ENCODE measurements at regions not wholly inside any gene's neighbourhood (a gene's known extent, or its start where the extent isn't known, plus 50 kb on each side); places are given as distances from the start of the nearest gene placed in this dataset.
"Not testable (repeated sequence)": the region's sequence is repeated elsewhere in the genome, so short reads cannot be mapped to it uniquely, and the experiment has no call there.

DNA sequence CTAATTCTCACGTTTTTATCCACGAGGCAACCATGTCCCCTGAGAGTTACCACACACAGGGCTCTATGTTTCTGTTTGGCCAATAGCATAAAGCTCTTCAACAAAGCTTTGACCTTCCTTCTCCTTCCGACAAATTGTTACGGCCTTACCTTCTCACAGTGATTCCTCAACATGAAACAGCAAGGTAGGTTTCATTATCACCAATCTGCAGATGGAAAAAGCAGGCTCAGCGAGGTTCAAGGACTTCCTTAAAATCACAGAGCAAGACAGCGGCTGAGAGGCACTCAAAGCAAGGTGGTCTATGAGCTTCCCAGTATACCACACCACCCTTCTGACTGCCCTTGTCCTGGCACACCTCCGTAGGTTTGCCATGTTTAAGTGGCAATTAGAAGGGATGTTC, 360.0 kb downstream of the CD83 start:
- DNase-seq (ENCODE audit: low spot score) (no peak), ATAC-seq (ENCODE audit: low read depth) (no peak)
- no peaks in the 10 kb centered on the region for H3K9me3 ChIP-seq (ENCODE audit: severe bottlenecking)
- no peak overlapping the region for H3K27ac ChIP-seq (ENCODE audit: poor library complexity, severe bottlenecking)
- no peaks in the 10 kb centered on the region for H3K27me3 ChIP-seq (ENCODE audit: insufficient read depth, poor library complexity, severe bottlenecking)
- no peak overlapping the region for H3K4me3 ChIP-seq (ENCODE audit: severe bottlenecking)
- TF ChIP-seq, protein P1, sequence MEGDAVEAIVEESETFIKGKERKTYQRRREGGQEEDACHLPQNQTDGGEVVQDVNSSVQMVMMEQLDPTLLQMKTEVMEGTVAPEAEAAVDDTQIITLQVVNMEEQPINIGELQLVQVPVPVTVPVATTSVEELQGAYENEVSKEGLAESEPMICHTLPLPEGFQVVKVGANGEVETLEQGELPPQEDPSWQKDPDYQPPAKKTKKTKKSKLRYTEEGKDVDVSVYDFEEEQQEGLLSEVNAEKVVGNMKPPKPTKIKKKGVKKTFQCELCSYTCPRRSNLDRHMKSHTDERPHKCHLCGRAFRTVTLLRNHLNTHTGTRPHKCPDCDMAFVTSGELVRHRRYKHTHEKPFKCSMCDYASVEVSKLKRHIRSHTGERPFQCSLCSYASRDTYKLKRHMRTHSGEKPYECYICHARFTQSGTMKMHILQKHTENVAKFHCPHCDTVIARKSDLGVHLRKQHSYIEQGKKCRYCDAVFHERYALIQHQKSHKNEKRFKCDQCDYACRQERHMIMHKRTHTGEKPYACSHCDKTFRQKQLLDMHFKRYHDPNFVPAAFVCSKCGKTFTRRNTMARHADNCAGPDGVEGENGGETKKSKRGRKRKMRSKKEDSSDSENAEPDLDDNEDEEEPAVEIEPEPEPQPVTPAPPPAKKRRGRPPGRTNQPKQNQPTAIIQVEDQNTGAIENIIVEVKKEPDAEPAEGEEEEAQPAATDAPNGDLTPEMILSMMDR (IDR thresholded peaks at IDR 0.05; ENCODE audit: poor library complexity, severe bottlenecking), result no peak
- no peaks in the 10 kb centered on the region for H3K36me3 ChIP-seq (ENCODE audit: low read depth)
- H3K4me1 ChIP-seq (ENCODE audit: insufficient read depth, poor library complexity, severe bottlenecking), result no peaks in the 10 kb centered on the region

DNA sequence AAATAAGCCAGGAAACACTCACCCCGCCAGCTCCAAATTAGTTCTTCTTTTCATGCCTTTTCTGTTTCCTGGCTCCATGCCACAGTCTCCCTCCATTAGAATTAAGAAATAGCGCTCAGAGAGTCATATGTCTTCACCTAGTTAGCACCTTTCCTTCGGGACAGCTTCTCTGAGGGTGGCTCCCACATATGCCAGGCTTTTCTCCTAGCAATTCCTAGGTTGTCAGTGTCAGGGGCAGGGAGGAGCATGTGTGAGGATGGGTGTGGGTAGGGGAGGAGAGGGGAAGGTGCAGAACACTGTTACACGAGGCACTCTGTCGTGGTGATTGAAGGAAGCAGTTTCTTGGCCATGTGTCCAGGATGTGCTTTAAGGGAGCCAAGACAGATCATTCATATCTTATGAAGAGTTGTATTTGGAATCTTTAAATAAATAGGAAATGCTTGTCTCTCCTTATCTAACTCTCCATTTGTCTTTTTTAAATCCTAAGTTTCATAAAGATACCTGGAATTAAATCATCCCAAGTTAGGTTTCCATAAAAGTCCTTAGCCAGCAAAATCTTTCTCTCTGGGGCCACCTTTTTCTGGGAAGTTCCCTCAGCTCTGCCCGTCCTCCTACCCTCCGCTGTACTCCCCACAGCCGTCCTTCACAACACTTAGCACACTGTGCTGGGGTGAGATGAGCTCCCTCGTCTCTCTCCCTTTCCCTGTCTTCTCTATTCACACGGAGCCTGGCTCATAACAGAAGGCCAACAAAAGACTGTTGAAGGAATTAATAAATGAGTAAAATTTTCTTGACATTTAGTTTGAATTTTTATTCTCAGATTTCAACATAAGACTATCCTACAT, 361.0 kb downstream of the CD83 start:
- Histone ChIP-seq H3K4me3 (ENCODE audit: severe bottlenecking) (no peak overlapping the region), H3K9me3 (ENCODE audit: severe bottlenecking) (no peaks in the 10 kb centered on the region), H3K27me3 (ENCODE audit: insufficient read depth, poor library complexity, severe bottlenecking) (no peaks in the 10 kb centered on the region), H3K4me1 (ENCODE audit: insufficient read depth, poor library complexity, severe bottlenecking) (no peaks in the 10 kb centered on the region), H3K27ac (ENCODE audit: poor library complexity, severe bottlenecking) (no peak overlapping the region), H3K36me3 (ENCODE audit: low read depth) (no peaks in the 10 kb centered on the region)
- DNase-seq (ENCODE audit: low spot score), result no peak
- TF ChIP-seq, protein P1 (IDR thresholded peaks at IDR 0.05; ENCODE audit: poor library complexity, severe bottlenecking), result no peak
- ATAC-seq (ENCODE audit: low read depth), result no peak

DNA sequence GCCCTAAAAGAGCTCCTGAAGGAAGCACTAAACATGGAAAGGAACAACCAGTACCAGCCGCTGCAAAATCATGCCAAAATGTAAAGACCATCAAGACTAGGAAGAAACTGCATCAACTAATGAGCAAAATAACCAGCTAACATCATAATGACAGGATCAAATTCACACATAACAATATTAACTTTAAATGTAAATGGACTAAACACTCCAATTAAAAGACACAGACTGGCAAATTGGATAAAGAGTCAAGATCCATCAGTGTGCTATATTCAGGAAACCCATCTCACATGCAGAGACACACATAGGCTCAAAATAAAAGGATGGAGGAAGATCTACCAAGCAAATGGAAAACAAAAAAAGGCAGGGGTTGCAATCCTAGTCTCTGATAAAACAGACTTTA, 364.4 kb downstream of the CD83 start:
- H3K27ac ChIP-seq (ENCODE audit: poor library complexity, severe bottlenecking); H3K4me3 ChIP-seq (ENCODE audit: severe bottlenecking); H3K4me1 ChIP-seq (ENCODE audit: insufficient read depth, poor library complexity, severe bottlenecking); H3K36me3 ChIP-seq (ENCODE audit: low read depth); H3K9me3 ChIP-seq (ENCODE audit: severe bottlenecking); H3K27me3 ChIP-seq (ENCODE audit: insufficient read depth, poor library complexity, severe bottlenecking); DNase-seq (ENCODE audit: low spot score); ATAC-seq (ENCODE audit: low read depth): not testable (repeated sequence)

DNA sequence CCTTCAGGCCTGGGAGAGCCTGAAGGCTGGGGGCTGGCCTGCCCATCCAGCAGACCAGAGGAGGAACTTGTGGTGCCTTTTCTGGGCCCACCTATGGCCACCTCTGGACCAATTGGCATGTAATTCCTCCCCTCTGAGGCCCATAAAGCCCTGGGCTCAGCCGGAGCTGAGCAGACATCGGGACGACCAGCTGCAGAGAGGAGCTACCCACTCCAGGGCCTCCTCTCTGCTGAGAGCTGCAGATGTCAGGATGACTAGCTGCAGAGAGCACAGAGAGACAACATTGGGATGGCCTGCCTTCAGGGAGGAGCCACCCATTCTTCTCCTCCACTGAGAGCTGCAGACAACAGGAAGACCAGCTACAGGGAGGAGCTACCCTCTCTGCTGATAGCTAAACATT, 370.1 kb downstream of the CD83 start:
- no peak overlapping the region for H3K4me3 ChIP-seq (ENCODE audit: severe bottlenecking)
- H3K27ac ChIP-seq (ENCODE audit: poor library complexity, severe bottlenecking), result no peak overlapping the region
- H3K4me1 ChIP-seq (ENCODE audit: insufficient read depth, poor library complexity, severe bottlenecking), result no peaks in the 10 kb centered on the region
- no peaks in the 10 kb centered on the region for H3K27me3 ChIP-seq (ENCODE audit: insufficient read depth, poor library complexity, severe bottlenecking)
- ATAC-seq (ENCODE audit: low read depth), result no peak
- H3K9me3 ChIP-seq (ENCODE audit: severe bottlenecking), result no peaks in the 10 kb centered on the region
- no peak for DNase-seq (ENCODE audit: low spot score)
- TF ChIP-seq, protein P1 (IDR thresholded peaks at IDR 0.05; ENCODE audit: poor library complexity, severe bottlenecking), result no peak
- no peaks in the 10 kb centered on the region for H3K36me3 ChIP-seq (ENCODE audit: low read depth)

DNA sequence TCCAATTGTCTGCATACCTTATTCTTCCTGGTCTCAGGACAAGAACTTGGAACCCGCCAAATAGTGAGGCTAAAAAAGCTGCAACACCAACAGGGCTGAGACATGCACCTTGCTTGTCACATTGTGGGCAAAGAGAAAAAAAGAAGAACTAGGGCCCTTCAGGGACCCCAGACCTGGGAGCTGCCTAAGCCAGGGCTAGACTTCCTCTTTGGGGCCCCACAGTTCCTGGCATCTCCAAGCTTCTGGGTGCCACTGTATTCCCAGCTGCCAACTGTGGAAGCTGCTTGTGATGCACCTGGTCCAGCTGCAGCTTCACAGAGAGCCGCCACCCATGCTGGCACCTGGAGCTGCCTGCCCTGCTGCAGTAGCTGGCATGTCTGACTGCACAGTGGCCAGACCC, 370.6 kb downstream of the CD83 start:
- Histone ChIP-seq H3K36me3 (ENCODE audit: low read depth) (no peaks in the 10 kb centered on the region), H3K4me1 (ENCODE audit: insufficient read depth, poor library complexity, severe bottlenecking) (no peaks in the 10 kb centered on the region), H3K9me3 (ENCODE audit: severe bottlenecking) (no peaks in the 10 kb centered on the region), H3K27me3 (ENCODE audit: insufficient read depth, poor library complexity, severe bottlenecking) (no peaks in the 10 kb centered on the region), H3K4me3 (ENCODE audit: severe bottlenecking) (no peak overlapping the region), H3K27ac (ENCODE audit: poor library complexity, severe bottlenecking) (no peak overlapping the region)
- TF ChIP-seq, protein P1 (IDR thresholded peaks at IDR 0.05; ENCODE audit: poor library complexity, severe bottlenecking), result no peak
- ATAC-seq (ENCODE audit: low read depth) (no peak), DNase-seq (ENCODE audit: low spot score) (no peak)
